Transverse colon (tissue), 4 donors: ENCODE measurements at regions not wholly inside any gene's neighbourhood (a gene's known extent, or its start where the extent isn't known, plus 50 kb on each side); places are given as distances from the start of the nearest gene placed in this dataset.

Experiments
- CTCF ChIP-seq, 5 experiments: fragments of 200-600 bp in 3 of 5; fragments of 450-650 bp in 2 of 5; sonication (generic) in 3 of 5; IDR thresholded peaks; 1 replicate in 2 of 5; 2 replicates in 3 of 5; pipeline ENCODE4 v1.5.1; 2016 to 2017; ENCODE audit warnings: antibody characterized with exemption in 5 of 5, inconsistent platforms in 3 of 5, mild to moderate bottlenecking in 2 of 5, moderate library complexity in 1 of 5
- POLR2A ChIP-seq: fragments of 450-650 bp; IDR thresholded peaks from one replicate; pipeline ENCODE4 v1.6.1; 2016; ENCODE audit warnings: antibody characterized with exemption, mild to moderate bottlenecking, moderate library complexity
- POLR2AphosphoS5 ChIP-seq, 3 donors: sonication (generic); formaldehyde crosslinking; IDR thresholded peaks; one replicate each; pipeline ENCODE4 v1.6.1; 2016; ENCODE audit warnings: antibody characterized with exemption in 3 of 3

DNA sequence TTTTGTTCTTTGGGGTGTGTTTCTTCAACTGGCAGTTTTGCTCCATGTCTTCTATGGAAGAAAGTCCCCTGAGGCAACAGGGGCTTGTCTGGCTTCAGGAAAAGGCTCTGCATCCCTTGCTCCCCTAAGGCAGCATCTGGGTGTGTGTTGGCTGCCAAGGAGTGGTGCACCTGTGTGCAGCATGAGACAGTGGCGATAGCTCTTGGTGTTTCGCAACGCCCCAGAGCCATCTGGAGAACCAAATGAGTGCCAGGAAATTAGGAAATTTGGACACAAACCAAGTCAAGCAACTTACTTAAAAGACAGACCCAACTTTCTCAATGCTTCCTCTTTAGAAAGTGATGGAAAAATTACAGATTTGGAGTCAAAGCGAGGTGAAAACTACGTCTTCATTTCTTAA lies 1044.4 kb upstream of the CNTNAP5 start:
- TF ChIP-seq CTCF (IDR thresholded peaks at IDR 0.05) = no peak
- no peak for TF ChIP-seq POLR2AphosphoS5 (IDR thresholded peaks at IDR 0.05)
- no peak for TF ChIP-seq POLR2A
